ENCODE measurements at regions not wholly inside any gene's neighbourhood (a gene's known extent, or its start where the extent isn't known, plus 50 kb on each side); places are given as distances from the start of the nearest gene placed in this dataset.
"Not testable (repeated sequence)": the region's sequence is repeated elsewhere in the genome, so short reads cannot be mapped to it uniquely, and the experiment has no call there.

- DNase-seq = no peak
These were observed 673.7 kb downstream of the DIPK2A start for GRCh38 chr3:144645300-144645699.

- DNase-seq = no peak
These were observed 678.8 kb downstream of the DIPK2A start for GRCh38 chr3:144650380-144650779.

- DNase-seq = no peak
These were observed 681.0 kb downstream of the DIPK2A start for GRCh38 chr3:144652573-144652972.

GRCh38 chr3:144655423-144655822, 683.8 kb downstream of the DIPK2A start:
- no peak for DNase-seq

GRCh38 chr3:144660186-144660585, 688.6 kb downstream of the DIPK2A start:
- DNase-seq = no peak

- DNase-seq = no peak
These were observed 691.1 kb downstream of the DIPK2A start for GRCh38 chr3:144662729-144663128.

GRCh38 chr3:144663456-144664436, 692.1 kb downstream of the DIPK2A start:
- DNase-seq = no peak

GRCh38 chr3:144665567-144666053, 694.0 kb downstream of the DIPK2A start:
- DNase-seq = no peak

- no peak for DNase-seq
These were observed 698.9 kb downstream of the DIPK2A start for GRCh38 chr3:144670571-144670970.

- DNase-seq = peak; percentile 6
These were observed 705.5 kb downstream of the DIPK2A start for GRCh38 chr3:144677103-144677502.

- DNase-seq = no peak
These were observed 711.4 kb downstream of the DIPK2A start for GRCh38 chr3:144683065-144683464.

- DNase-seq = peak; percentile 5
These were observed 716.2 kb downstream of the DIPK2A start for GRCh38 chr3:144687862-144688261.

- no peak for DNase-seq
These were observed 720.9 kb downstream of the DIPK2A start for GRCh38 chr3:144692488-144692887.

- no peak for DNase-seq
These were observed 736.8 kb downstream of the DIPK2A start for GRCh38 chr3:144708437-144708836.

GRCh38 chr3:144737281-144737680, 765.7 kb downstream of the DIPK2A start:
- no peak for DNase-seq

- DNase-seq = no peak
These were observed 771.6 kb downstream of the DIPK2A start for GRCh38 chr3:144743225-144743668.

GRCh38 chr3:144744473-144744872, 772.9 kb downstream of the DIPK2A start:
- DNase-seq = no peak

GRCh38 chr3:144746631-144747030, 775.0 kb downstream of the DIPK2A start:
- DNase-seq = no peak

- not testable (repeated sequence) for DNase-seq
These were observed 778.1 kb downstream of the DIPK2A start for GRCh38 chr3:144749536-144750253.

GRCh38 chr3:144754076-144754783, 782.6 kb downstream of the DIPK2A start:
- no peak for DNase-seq

GRCh38 chr3:144756704-144757440, 785.2 kb downstream of the DIPK2A start:
- no peak for DNase-seq

- DNase-seq = no peak
These were observed 789.2 kb downstream of the DIPK2A start for GRCh38 chr3:144760831-144761230.
